Nephron progenitor cell (in vitro differentiated cells): ENCODE measurements at regions not wholly inside any gene's neighbourhood (a gene's known extent, or its start where the extent isn't known, plus 50 kb on each side); places are given as distances from the start of the nearest gene placed in this dataset.

Experiments
- DNase-seq: peaks from one replicate; pipeline ENCODE4 v3.0.0; 2021
- H3K27ac Mint-ChIP-seq: 2 replicates; pipeline ENCODE4 v1.8.0; 2021; ENCODE audit warnings: mild to moderate bottlenecking, moderate library complexity, mixed read lengths
- H3K27me3 Mint-ChIP-seq: 2 replicates; pipeline ENCODE4 v1.8.0; 2021; ENCODE audit warnings: mild to moderate bottlenecking, low read depth, mixed read lengths; ENCODE audit not compliant: poor library complexity
- H3K36me3 Mint-ChIP-seq: 2 replicates; pipeline ENCODE4 v1.8.0; 2021; ENCODE audit warnings: low read depth, mixed read lengths
- H3K4me1 Mint-ChIP-seq: 2 replicates; pipeline ENCODE4 v1.8.0; 2021; ENCODE audit warnings: mixed read lengths
- H3K4me3 Mint-ChIP-seq: 2 replicates; pipeline ENCODE4 v1.8.0; 2021; ENCODE audit warnings: mild to moderate bottlenecking, moderate library complexity, mixed read lengths
- H3K9me3 Mint-ChIP-seq: 2 replicates; pipeline ENCODE4 v1.8.0; 2021; ENCODE audit warnings: mild to moderate bottlenecking, moderate library complexity, mixed read lengths
- CTCF ChIP-seq: fragments of 200-600 bp; sonication (generic); IDR thresholded peaks from 2 replicates; pipeline ENCODE4 v1.5.0; 2021; ENCODE audit warnings: antibody characterized with exemption

DNA sequence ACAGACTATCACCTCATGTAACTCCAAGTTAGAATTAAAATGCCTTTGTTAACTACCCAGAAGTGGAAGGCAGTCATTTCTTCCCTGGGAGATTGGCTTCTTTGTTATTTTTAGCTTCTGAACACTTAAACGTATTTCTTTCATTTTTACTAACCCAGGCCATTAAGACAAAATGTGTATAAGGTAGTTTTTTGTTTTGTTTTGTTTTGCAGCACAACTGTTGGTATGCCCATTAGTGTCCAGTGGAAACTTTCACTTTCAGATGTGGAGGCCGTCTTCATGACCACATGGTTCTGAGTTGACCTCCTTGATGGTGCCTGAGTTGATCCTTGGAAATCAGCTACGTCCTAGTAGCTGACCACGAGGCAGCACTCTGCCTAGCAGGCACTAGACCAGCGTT is 264.6 kb upstream of the ZNF608 start:
- H3K4me1 Mint-ChIP-seq: peaks cover 74% of the 10 kb centered on the region
- no peaks in the 10 kb centered on the region for H3K36me3 Mint-ChIP-seq
- no peaks in the 10 kb centered on the region for H3K9me3 Mint-ChIP-seq
- no peaks in the 10 kb centered on the region for H3K27me3 Mint-ChIP-seq
- DNase-seq: no peak
- no peak overlapping the region for H3K27ac Mint-ChIP-seq
- H3K4me3 Mint-ChIP-seq: no peak overlapping the region
- no peak for TF ChIP-seq CTCF

- no peak overlapping the region for H3K27ac Mint-ChIP-seq
- no peaks in the 10 kb centered on the region for H3K27me3 Mint-ChIP-seq
- peaks cover 74% of the 10 kb centered on the region for H3K4me1 Mint-ChIP-seq
- TF ChIP-seq CTCF: no peak
- H3K36me3 Mint-ChIP-seq: no peaks in the 10 kb centered on the region
- no peak for DNase-seq
- H3K4me3 Mint-ChIP-seq: no peak overlapping the region
- H3K9me3 Mint-ChIP-seq: no peaks in the 10 kb centered on the region
Measured at GRCh38 chr5:125011419-125011818, 265.0 kb upstream of the ZNF608 start.

DNA sequence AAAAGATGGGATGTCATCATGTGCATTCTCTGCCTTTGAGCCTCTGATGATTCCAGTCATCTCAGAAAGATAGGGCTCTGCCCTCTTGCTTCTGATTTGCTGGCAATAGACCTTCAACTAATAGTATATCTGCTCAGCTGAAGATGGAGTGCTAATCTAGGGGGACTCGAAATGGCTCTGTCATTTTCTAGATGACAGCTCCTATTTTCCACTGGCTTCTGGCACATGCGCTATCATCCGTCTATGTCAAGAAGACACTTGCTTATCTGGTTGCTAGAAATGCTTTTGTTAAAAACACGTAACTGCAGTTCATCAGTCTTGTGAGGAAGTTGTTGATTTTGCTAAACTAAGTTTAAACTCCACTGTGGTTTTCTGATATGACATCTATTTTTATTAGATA is 265.5 kb upstream of the ZNF608 start:
- H3K36me3 Mint-ChIP-seq: no peaks in the 10 kb centered on the region
- no peak overlapping the region for H3K4me3 Mint-ChIP-seq
- DNase-seq: no peak
- H3K27ac Mint-ChIP-seq: no peak overlapping the region
- peaks cover 74% of the 10 kb centered on the region for H3K4me1 Mint-ChIP-seq
- H3K27me3 Mint-ChIP-seq: no peaks in the 10 kb centered on the region
- no peak for TF ChIP-seq CTCF
- H3K9me3 Mint-ChIP-seq: no peaks in the 10 kb centered on the region

DNA sequence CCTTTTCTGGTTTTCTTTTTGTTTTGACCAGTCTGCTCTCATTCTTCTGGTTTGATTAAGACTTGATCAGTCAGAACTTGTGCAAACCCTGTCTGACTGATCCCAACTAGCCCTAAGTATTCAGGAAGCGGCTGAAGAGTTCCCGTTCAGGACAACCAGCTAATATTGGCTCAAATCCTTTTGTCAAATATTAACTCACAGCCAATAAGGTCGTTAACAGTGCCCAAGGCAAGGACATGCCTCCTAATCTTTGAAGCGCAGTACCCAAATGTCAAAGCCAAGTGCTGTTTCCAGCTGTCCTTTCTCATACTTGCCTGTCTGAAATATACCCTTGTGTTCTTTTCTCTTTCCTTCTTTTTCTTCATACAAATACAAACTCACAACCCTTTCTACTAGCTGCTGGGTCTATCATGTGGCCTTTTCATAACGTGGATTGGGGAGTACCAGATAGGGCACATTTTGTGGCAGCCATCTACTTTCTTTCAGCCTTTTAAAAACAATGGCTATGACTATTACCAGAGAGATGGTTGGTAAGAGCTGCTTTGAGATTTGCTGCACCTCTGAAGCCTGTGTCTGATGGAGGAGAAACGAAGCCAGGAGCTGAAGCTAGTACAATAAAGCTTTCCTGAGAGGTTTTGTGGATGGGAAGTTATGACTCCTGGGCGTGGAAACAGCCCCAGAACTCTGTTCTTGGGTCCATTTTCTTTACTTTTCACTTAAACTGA is 266.4 kb upstream of the ZNF608 start:
- H3K9me3 Mint-ChIP-seq: no peaks in the 10 kb centered on the region
- no peak for TF ChIP-seq CTCF
- no peak overlapping the region for H3K4me3 Mint-ChIP-seq
- H3K4me1 Mint-ChIP-seq: peaks cover 79% of the 10 kb centered on the region
- no peaks in the 10 kb centered on the region for H3K36me3 Mint-ChIP-seq
- no peaks in the 10 kb centered on the region for H3K27me3 Mint-ChIP-seq
- peak overlapping the region; percentile 47 for H3K27ac Mint-ChIP-seq
- DNase-seq: no peak

- peaks cover 77% of the 10 kb centered on the region for H3K4me1 Mint-ChIP-seq
- no peak overlapping the region for H3K27ac Mint-ChIP-seq
Measured at GRCh38 chr5:125014202-125014601, 267.8 kb upstream of the ZNF608 start.

More at GRCh38 chr5:125014202-125014601, 267.8 kb upstream of the ZNF608 start:
- TF ChIP-seq CTCF: no peak
- no peaks in the 10 kb centered on the region for H3K9me3 Mint-ChIP-seq
- no peaks in the 10 kb centered on the region for H3K27me3 Mint-ChIP-seq
- H3K4me3 Mint-ChIP-seq: no peak overlapping the region
- no peak for DNase-seq
- no peaks in the 10 kb centered on the region for H3K36me3 Mint-ChIP-seq
